ENCODE measurements at regions not wholly inside any gene's neighbourhood (a gene's known extent, or its start where the extent isn't known, plus 50 kb on each side); places are given as distances from the start of the nearest gene placed in this dataset.

DNA sequence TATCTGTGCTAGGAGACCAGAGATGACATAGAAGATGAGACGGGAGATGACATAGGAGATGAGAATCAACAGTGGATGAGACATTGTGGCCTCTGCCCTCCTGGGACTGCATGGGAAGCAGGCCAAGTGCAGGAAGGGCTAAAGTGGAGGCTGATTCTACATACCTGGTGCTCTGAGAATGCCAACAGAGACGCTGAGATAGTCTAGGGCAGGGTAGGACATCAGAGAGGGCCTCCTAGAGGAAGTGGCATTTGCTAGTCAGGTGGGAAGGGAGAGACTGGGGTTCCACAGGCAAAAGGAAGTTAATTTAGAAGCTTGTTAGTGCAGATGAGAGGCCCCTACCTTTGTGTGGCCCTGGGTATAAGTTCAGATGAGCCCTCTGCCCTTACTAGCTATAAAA lies 224.2 kb downstream of the CBLN1 start:
- no peak for TF ChIP-seq JUND (IDR thresholded peaks at IDR 0.05; ENCODE audit: low read depth)
- in situ Hi-C loops (cut with HindIII; ENCODE audit: low pct_unique_long_range_greater_than_20kb, low sequenced_read_pairs): no loop called here
- DNase-seq (ENCODE audit: low read depth in 1 of 2, low spot score in 1 of 2): no peak

DNA sequence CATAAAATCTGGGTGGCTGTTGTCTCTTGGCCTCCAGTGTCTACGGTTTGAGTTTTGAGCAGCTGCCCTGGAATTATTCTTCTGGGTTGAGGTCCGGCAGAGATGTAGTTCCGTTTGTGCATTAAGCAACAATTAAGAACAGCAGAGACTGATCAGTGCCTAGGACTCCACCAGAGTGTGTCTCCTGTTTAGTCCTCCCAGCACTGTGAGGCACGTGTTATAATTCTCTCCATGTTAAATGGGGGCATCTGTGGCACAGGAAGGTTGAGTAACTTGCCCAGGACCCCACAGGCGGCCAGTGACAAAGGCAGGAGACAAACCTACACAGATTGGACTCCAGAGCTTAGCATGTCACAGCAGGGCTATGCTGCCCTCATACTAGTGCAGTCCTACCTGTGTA lies 225.1 kb downstream of the CBLN1 start:
- DNase-seq (ENCODE audit: low read depth in 1 of 2, low spot score in 1 of 2): no peak
- in situ Hi-C loops (cut with HindIII; ENCODE audit: low pct_unique_long_range_greater_than_20kb, low sequenced_read_pairs): no loop called here
- no peak for TF ChIP-seq JUND (IDR thresholded peaks at IDR 0.05; ENCODE audit: low read depth)

DNA sequence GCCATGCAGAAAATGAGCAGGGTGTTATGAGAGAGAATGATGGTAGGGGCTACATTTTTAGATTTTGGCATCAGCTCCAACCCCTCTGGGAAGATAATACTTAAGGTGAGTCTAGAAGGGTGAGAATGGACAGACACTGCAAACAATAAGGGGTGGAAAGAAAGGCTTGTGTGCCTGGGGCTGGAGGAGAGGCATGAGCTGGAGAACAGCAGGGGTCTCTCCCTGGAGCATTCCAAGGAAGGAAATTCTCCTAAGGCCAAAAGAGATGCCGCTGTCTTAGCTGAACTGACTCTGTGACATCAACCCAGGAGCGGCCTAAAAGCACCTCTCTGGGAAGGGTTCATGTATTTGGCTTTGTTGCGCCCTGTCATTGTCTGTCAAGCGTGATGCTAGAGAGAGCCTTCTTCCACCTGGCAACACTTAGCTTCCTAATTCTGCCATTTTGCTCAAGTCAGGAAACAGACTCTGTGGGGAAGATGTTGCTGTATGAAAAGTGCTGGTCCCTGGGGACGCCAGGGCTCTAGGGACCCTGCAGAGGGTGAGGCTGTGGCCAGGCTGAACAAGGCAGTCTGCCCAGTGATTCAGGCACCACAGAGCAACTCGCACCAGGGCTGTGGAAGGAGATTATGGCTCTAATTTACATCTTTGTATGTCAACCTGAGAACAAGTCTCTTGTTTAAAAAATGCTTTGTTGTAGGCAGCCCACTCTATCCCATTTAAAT lies 225.7 kb downstream of the CBLN1 start:
- DNase-seq (ENCODE audit: low read depth in 1 of 2, low spot score in 1 of 2): no peak
- in situ Hi-C loops (cut with HindIII; ENCODE audit: low pct_unique_long_range_greater_than_20kb, low sequenced_read_pairs): no loop called here
- no peak for TF ChIP-seq JUND (IDR thresholded peaks at IDR 0.05; ENCODE audit: low read depth)

DNA sequence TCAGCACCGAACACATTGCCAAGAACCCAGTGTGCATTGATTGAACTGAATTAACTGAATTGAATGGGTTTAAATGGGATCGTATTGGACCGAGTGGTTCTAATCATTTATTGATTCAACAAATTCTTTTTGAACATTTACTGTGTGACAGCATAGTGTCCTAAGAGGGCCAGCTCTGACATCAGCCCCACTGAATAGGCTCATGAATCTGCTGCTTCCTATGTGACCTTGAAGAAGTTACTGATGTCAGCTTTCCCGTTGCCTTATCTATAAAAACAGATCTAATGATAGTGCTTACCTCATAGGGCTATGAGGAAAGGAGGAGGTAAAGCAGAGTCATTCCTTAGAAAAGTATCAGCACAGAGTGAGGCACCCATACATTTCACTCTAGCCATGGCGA lies 226.3 kb downstream of the CBLN1 start:
- TF ChIP-seq JUND (IDR thresholded peaks at IDR 0.05; ENCODE audit: low read depth): no peak
- DNase-seq (ENCODE audit: low read depth in 1 of 2, low spot score in 1 of 2): no peak
- in situ Hi-C loops (cut with HindIII; ENCODE audit: low pct_unique_long_range_greater_than_20kb, low sequenced_read_pairs): no loop called here

DNA sequence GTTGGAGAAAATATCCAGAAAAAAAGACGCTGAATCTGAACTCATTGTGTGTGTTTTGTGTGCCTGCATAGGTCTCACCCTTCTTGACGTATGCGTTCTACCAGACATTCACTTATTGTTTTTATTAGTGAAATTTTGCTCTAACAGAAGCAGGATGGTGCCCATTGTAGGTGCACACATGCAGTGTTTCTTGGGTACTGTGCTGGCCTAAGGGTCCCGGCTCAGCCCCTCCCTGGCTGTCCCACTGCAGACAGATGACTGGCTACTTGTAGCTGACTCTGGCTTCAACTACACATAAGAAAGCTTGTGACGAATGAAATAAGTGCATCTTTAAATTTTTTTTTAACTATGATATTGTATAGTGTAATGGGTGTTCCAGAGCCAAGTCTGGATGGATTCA lies 227.0 kb downstream of the CBLN1 start:
- DNase-seq (ENCODE audit: low read depth in 1 of 2, low spot score in 1 of 2): no peak
- in situ Hi-C loops (cut with HindIII; ENCODE audit: low pct_unique_long_range_greater_than_20kb, low sequenced_read_pairs): no loop called here

DNA sequence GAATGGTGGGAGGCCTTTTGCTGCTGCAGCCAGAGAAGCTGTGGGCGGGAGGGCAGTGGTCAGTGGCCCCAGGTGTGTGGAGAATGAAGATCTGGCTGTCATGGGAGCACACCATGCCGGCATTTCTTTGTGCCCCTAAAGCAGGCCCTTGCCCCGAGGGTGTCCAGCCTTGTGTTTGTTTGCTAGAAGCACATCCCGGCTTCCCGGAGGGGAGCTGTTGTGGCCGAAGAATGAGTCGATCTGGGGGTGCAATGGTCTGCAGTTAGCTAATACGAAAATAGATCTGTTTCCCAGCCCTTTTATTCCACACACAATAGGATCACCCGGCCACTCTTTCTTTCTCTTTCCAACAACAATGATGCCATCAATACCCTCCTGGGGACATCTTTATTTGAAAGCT lies 228.8 kb downstream of the CBLN1 start:
- in situ Hi-C loops (cut with HindIII; ENCODE audit: low pct_unique_long_range_greater_than_20kb, low sequenced_read_pairs): no loop called here
- no peak for TF ChIP-seq JUND (IDR thresholded peaks at IDR 0.05; ENCODE audit: low read depth)
- no peak for DNase-seq (ENCODE audit: low read depth in 1 of 2, low spot score in 1 of 2)

More for the DNA sequence above, 227.0 kb downstream of the CBLN1 start:
- TF ChIP-seq JUND (IDR thresholded peaks at IDR 0.05; ENCODE audit: low read depth): no peak

DNA sequence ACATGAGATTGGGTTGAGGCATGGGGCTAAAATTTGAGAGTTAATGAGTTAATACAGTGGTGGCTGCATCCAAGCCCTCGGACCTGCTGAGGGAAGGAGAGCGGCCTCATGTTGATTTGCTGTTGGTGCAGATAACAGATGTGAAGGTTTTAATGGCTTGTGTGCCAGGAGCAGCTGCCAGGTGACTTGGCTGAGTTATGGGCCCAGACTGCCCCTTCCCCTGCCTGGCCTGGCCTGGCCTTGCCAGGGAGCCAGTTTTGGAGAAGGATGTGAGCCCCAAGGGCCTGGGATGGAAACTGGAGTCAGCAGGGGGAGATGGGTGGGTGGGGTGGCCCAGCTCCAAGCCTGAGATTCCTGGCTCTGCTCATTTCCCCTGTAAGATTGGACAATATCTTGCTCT lies 230.1 kb downstream of the CBLN1 start:
- in situ Hi-C loops (cut with HindIII; ENCODE audit: low pct_unique_long_range_greater_than_20kb, low sequenced_read_pairs): no loop called here
- DNase-seq (ENCODE audit: low read depth in 1 of 2, low spot score in 1 of 2): no peak
- TF ChIP-seq JUND (IDR thresholded peaks at IDR 0.05; ENCODE audit: low read depth): no peak

DNA sequence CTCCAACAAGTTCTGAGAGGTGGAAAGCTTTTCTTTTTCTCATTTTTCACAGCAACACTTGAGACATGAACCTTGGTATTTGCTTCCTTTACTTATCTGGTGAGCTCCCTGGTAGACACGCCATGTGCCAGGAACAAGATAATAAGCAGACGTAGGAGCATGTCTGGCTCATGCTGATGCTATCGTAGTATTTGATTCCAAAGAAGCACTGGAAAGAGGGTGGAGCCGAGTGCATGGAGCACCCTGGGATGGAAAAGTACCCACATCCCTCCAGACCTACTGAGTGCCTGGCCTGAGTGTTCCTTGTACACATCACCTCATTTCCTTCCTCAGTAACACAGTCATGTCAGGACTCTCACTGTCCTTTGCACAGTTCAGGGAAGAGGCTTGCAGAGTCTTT lies 231.0 kb downstream of the CBLN1 start:
- no peak for TF ChIP-seq JUND (IDR thresholded peaks at IDR 0.05; ENCODE audit: low read depth)
- no peak for DNase-seq (ENCODE audit: low read depth in 1 of 2, low spot score in 1 of 2)
- in situ Hi-C loops (cut with HindIII; ENCODE audit: low pct_unique_long_range_greater_than_20kb, low sequenced_read_pairs): no loop called here

DNA sequence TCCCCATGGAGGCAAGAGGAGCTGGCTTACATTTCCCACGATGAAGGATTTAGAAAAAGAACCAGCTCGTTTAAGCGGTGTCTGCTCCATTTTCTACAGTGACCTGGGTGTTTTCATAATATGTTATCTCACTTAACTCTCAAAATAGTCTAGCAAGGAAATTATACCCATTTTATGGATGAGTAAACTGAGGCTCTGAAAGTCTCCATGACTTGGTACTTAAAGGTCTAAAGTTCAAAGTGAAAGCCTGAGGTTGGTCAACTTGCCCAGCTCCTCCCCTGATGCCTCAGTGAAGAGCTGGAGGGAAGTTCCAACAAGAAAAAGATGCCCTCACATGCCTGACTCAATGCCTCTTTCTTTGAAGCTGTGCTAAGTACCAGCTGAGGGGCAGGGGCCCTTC lies 232.0 kb downstream of the CBLN1 start:
- TF ChIP-seq JUND (IDR thresholded peaks at IDR 0.05; ENCODE audit: low read depth): no peak
- in situ Hi-C loops (cut with HindIII; ENCODE audit: low pct_unique_long_range_greater_than_20kb, low sequenced_read_pairs): no loop called here
- DNase-seq (ENCODE audit: low read depth in 1 of 2, low spot score in 1 of 2): no peak

DNA sequence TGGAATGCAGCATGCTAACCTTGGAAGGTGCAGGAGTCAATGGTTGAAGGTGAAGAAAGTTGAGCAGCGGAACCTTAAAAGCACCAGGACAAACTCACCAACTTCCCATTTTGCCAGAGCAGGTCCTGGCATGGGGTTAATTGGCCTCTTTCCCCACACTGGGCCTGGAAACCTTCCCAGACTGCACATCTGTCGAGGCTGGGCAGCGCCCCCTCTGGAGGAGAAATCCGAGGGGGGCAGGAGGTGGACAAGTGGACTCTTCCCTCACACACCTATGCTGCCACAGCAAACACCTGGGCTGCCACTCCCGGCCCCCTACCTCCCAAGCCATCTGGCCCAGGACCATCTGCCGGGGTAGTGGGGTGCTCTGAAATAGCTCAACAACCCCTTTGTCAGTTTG lies 232.4 kb downstream of the CBLN1 start:
- in situ Hi-C loops (cut with HindIII; ENCODE audit: low pct_unique_long_range_greater_than_20kb, low sequenced_read_pairs): no loop called here
- no peak for DNase-seq (ENCODE audit: low read depth in 1 of 2, low spot score in 1 of 2)
- TF ChIP-seq JUND (IDR thresholded peaks at IDR 0.05; ENCODE audit: low read depth): no peak

DNA sequence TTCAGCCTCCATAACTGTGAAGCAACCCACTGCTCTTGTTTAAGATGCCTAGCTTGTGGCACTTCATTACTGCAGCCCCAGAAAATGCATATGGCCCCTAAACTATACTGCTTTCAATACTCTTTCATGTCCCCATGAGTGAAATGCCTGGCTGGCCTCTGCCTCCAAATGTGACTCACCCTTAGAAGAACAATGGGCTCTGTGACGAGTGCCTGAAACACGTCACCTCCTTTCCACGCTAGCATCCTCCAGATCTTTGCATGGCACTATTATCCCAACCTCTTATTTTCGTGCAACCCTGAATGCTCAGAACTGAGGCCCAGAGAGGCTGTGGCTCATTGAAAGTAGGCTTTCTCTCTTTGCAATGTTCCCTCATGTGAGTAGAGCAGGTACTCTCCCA lies 233.1 kb downstream of the CBLN1 start:
- DNase-seq (ENCODE audit: low read depth in 1 of 2, low spot score in 1 of 2): no peak
- in situ Hi-C loops (cut with HindIII; ENCODE audit: low pct_unique_long_range_greater_than_20kb, low sequenced_read_pairs): no loop called here

DNA sequence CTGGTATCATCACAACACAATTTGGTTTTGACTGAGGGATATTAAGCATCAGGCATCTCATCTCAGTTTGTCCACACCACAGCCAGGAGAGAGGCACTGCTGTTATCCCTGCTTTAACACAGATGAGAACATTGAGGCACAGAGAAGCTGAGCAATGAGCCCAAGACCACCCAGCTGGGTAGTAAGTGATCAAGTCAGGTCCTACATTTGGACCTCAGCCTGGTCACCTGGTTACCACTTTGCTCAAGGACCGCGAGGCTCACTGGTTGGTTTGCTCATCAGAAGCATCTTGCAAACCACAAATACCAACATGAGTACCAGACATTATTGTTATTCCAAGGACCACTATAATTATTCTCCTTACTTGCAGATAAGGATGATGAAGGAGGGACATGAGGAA lies 245.5 kb downstream of the CBLN1 start:
- no peak for TF ChIP-seq JUND (IDR thresholded peaks at IDR 0.05; ENCODE audit: low read depth)

More for the DNA sequence above, 233.1 kb downstream of the CBLN1 start:
- TF ChIP-seq JUND (IDR thresholded peaks at IDR 0.05; ENCODE audit: low read depth): no peak

DNA sequence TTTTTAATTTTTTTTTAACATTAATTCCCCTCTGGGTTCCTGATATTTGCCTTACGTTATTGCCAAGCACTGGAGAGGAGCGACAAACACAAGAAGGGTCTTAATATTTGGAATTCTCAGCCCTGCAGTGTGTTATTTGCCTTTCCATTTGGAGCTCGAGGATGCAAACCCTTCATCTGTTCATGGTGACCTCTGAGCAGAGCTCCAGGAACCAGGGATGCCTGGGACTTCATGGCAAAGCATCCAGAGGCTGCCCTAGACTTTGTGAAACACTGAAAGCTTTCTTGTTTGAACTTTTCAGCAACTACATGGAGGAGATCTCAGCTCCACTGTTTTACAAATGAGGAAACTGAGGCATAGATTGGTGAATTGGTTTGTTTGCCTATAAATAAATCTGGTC lies 254.2 kb downstream of the CBLN1 start:
- in situ Hi-C loops (cut with HindIII; ENCODE audit: low pct_unique_long_range_greater_than_20kb, low sequenced_read_pairs): no loop called here
- no peak for TF ChIP-seq JUND (IDR thresholded peaks at IDR 0.05; ENCODE audit: low read depth)
- no peak for DNase-seq (ENCODE audit: low read depth in 1 of 2, low spot score in 1 of 2)

More for the DNA sequence above, 245.5 kb downstream of the CBLN1 start:
- DNase-seq (ENCODE audit: low read depth in 1 of 2, low spot score in 1 of 2): no peak
- in situ Hi-C loops (cut with HindIII; ENCODE audit: low pct_unique_long_range_greater_than_20kb, low sequenced_read_pairs): no loop called here

DNA sequence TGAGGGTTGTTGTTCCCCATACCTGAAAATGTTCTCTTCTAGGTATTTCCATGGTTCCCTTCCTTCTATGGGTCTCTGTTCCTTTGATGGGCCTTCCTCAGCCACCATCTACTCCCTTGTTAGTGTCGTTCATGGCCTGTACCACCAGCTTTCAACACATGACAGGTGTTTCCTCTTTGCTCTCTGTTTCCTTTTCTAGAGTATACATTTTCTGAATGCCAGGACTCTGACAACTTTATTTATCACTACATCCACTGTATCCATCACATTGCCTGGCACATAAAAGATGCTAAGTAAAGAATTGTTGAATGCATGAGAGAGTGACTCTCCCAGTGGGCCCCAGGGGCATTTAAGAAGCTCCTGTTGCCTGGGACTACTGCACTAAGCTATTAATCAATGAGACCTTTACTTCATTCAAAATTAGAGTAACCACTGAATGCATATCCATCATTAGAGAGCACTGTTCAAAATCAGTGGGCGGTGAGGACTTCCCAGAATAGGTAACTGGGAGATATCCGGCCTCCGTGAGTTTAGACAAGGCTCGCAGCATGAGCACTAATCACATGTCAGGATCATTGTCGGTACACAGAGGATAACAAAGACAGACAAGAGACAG lies 255.0 kb downstream of the CBLN1 start:
- no peak for TF ChIP-seq JUND (IDR thresholded peaks at IDR 0.05; ENCODE audit: low read depth)
- in situ Hi-C loops (cut with HindIII; ENCODE audit: low pct_unique_long_range_greater_than_20kb, low sequenced_read_pairs): no loop called here
- DNase-seq (ENCODE audit: low read depth in 1 of 2, low spot score in 1 of 2): no peak

Measured in T47D (cell line).